Inflammatory macrophage (primary cell): ENCODE measurements at regions not wholly inside any gene's neighbourhood (a gene's known extent, or its start where the extent isn't known, plus 50 kb on each side); places are given as distances from the start of the nearest gene placed in this dataset.

Experiments used
- DNase-seq, 2 donors: peaks; one replicate each; pipeline ENCODE4 v3.0.0-alpha.2; 2020 to 2022

DNA sequence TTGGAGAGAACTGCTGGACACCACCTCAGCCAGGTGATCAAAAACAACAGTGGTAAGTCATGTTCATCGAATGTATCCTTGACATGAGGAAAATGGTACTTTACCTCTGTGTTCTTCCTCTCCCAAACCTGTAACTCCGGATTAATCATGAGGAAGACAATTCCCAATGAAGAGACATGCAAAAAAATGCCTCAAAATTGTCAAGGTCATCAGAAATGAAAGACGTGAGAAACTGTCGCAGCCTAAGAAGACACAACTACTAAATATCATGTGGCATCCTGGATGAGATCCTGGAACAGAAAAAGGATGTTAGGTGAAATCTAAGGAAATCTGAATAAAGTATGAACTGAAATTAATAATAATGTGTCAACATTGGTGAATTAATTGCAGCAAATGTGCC is 178.4 kb downstream of the LACC1 start:
- DNase-seq: no peak

DNA sequence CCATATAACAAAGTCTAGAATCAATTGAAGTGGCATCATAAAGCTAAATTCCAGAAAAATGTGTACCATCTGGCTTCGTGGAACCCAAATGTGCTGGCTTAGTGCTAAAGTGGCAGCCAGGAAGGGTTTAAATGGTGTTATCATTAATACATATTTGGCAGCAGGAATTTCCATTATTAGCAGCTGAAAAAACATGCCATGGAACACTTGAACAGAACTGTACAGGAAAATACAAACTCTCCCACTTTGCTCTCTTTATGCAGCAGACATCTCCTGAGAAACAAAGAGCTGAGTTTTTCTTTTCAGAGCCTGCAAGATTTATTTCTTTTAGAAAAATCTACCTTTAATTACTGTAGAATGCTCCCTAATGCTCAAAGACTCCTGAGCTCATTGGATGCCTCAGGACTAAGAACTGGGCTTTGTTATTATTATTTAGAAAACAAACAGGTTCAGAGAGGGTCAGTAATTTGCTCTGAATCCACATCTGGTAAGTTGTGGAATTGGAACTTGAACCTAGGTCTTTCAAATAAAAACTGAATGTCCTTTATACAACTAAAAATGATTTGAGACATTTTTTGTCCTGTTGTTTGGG is 179.0 kb downstream of the LACC1 start:
- no peak for DNase-seq

DNA sequence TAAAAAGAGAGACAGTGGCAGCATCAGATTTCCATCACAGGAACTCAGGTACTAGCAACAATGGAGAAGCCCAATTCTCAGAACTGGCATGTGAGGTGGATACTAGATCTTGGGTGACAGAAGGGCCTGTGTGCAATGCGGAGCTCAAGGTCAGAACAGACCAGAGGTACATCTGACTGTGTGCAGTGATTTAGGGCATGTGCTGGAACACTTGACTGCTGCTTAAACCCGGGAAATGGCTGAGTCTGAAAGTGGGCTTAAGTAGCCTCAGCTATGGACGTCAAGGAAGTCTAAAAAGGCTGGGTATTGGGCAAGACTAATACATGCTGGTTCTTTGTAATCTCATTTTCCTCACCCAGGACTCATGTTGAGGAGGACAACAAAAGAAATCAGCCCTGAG is 182.2 kb downstream of the LACC1 start:
- DNase-seq: no peak

DNA sequence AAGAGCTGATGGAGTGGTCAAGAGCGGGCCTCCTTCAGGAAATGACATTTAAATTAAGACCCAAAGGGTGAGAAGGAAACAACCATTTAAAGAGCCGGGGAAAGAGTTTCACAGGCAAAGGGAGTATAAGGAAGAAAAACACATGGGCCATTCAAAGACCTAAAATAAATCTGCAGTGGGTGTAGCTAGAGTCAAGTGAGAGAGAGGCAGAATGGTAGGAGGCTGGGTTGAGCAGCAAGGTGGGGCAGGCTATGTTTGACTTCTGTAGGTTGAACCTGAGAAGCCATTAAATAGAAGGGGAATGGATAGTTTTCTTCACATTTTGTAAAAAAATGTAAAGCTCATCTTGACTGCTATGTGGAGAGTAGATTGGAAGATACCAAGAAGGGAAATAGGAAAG is 183.8 kb downstream of the LACC1 start:
- DNase-seq: no peak

DNA sequence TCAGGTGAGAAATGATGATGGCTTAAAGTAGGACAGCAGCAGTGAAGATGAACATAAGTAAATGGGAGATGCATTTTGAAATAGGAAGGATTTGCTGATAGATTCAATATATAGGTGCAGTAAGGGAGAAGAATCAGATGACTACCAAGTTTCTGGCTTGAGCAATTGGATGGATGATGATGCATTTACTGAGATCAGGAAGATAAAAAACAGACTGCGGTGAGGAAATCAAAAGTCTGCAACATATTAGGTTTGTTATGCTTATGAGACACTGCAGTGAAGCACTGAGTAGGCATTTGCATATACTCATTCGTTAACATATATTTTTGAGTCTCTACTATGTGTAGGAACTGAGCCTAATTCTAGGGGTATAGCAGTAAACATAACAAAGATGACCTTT is 184.2 kb downstream of the LACC1 start:
- peak; percentile 5 to 10 for DNase-seq

DNA sequence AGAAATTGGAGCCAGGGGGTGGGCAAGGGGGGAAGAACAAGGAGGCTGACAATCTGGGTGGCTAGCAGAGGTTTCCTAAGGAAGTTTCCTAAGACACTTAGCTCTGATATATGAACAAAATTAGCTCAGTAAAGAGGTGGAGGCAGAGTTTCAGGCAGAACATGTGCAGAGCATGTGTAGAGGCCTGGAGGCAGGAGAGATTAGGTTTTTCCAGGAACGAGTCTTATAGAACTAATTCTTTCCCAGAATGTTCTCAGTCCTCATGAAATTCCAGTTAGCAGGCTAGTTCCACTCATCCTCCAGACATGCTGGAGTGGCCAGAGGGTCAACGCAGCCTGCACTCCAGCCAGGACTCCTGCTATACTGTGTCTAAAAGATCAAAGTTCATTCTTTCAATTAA is 184.7 kb downstream of the LACC1 start:
- DNase-seq: no peak

DNA sequence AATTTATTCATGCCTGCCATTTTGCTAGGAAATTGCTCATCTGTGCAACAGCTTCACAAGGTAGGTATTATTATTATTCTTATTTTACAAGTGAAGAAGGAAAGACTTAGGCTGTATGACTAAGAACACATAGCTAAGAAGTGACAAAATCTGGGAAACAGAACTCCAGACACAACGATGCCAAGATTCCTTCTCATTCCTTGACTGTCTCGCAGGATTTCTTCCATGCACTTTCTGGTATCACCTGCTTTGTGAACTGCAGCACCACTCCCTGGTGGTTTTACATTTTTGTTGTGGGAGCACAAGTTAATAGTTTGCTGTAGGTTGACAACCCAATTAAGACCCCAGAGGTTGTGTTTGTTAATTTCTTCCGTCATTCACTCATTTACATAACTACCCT is 188.5 kb downstream of the LACC1 start:
- no peak for DNase-seq

DNA sequence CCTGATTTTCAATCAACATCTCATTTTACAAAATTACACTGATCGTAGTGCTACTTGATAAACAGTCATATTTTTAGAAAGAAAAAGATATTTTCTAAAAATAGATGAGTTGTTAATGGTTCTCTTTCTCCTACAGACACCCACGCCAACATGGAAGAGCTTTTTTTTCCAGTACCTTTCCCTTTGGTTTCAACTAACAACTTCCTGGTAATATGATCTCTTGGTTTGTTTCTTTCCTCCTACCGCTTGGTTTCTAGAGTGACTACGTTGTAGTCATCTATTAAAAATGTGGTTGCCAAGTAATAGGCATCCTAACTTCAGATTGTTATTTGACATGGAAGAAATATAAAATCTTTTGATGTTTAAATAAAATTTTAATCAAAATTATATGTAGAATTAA is 189.0 kb downstream of the LACC1 start:
- DNase-seq: no peak

DNA sequence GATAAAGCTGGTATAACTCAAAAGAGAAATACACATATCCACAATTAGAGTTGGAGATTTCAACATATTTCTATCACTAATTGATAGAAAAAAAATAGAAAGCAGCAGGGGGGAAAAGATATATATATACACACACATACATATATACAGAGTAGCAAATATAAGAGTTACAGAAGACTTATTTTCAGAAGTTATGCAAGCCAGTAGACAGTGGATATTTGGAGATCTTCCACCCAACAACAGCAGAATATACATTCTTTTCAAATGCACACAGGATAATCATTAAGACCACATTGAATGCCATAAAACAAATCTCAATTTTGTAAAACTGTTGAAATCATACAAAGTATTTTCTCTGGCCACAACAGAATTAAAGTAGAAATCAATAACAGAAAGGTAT is 192.8 kb downstream of the LACC1 start:
- DNase-seq: no peak

DNA sequence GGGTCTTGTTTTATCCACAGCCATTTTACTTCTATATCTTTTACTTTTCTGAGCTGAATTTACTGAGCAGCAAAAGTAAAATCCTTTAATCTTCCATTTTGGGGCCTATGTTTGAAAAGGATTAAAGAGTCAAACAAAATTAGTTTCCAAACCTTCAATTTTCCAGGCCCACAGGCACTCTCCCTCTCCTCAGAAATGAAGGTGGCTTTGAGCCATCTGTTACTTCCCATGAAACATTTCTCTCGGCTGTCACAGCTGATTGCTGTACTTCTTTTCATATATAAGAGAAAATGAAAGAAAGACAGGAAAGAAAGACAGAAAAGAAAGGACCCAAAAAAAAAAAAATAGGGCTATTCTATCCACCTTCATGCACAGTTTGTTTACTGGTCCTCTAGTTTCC is 194.9 kb downstream of the LACC1 start:
- no peak for DNase-seq

DNA sequence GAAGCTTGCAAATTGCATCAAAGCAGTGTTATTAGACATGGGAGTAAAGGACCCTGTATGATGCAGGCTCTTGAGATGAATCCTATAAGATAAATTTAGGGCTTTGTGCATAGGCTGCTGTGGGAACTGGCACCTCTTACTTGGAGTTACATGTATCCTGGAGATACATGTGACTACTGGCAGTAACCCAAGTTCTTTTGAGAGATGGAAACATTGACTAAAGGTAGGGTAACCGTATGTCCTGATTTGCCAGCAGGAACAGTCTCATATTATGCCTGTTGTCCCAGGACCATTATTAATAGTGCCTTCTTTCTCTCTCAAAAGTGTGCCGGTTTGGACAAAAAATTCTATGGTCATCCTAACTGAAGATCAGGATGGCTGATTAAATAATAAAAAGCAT is 195.4 kb downstream of the LACC1 start:
- no peak for DNase-seq

DNA sequence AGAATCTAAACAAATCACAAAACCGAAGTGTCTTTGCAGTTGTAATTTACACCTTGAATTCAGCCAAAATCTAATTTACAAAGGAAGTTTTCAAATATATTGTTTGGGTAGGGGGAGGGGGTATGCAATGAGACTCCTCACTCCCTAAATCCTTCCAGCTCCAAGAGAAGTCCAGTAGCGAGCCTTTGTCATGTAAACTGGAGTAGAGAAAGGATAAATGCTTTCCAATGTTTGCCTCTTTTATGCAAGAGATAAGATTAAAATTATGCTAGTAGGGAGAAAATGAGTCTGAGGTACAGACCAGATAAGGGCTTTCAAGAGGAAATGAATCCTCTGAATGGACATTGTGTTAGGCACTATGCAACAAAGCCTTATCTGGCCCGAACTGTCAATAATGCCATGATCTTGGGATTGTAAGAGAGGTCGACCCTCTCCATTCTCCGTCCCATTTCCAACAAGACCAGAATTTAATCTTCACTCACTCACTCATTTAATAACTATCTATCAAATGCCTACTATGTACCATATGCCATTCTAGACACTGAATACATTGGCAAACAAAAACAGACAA is 199.2 kb downstream of the LACC1 start:
- no peak for DNase-seq

DNA sequence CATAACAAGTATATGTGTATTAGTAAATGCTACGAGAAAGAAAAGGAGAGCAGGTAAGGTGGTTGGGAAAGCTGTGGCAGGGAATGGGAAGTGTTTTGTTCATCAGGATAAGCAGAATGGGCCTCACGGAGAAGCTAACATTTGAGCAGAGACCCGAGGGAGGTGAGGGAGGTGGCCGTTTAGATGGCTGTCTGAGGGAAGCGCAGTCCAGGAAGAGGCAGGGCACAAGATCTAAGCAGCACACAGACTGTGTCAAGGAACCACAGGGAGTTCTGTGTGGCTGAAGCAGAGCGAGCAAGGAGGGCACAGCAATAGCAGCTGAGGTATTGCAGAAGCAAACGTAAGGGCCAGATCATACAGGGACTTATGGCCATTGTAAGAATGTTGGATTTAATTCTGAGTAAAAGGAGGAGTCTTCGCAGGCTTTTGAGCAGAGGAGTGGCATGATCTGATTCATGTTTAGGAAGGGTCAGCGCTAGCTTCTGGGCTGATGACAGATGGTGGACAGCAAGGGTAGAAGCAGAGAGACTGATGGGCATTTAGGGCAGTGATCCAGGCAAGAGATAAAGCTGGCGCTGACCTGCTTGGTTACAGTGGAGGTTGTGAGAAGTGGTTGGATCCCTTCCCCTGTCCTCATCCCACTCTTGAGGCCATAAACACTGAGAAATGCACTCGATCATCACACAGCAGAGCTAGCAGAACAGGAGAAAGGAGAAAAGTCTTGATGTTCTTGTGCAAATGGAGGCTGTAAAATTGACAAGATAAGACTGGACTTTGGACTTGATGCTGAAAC is 199.9 kb downstream of the LACC1 start:
- no peak for DNase-seq

DNA sequence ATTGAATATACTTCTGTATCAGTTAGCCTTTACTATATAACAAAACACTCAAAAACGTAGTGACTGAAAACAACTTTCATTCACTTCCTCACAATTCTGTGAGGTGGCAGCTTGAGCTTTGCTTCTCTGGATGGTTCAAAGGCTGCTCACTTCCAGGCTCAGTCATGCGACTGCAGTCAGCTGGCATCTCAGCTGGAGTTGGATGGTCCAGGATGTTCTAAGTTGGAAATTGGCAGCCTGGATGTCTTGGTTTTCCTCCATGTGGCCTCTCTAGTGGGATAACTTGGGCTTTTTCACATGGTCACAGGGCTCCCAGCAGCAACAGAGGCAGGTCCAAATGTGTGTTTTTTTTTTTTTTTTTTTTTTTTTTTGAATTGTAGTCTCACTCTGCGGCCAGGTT is 204.4 kb downstream of the LACC1 start:
- no peak for DNase-seq

DNA sequence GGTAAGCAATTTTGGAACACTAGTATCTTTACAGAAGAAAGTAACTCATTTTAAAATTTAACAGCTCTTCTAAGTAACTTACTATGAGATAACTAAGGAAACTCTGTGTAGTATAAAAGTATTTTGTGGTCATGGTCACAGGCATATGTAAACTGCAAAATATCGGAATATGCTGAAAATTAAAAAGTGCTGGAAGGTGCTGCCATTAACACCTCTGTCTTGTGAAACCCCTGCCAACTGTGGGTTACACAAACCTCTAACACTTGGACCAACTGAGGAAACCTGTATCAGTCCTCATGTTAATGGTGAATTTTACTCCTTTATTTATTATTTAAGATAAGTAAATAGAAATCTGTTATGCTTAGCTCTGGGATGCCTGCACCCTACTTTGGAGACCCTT is 206.7 kb downstream of the LACC1 start:
- DNase-seq: no peak

DNA sequence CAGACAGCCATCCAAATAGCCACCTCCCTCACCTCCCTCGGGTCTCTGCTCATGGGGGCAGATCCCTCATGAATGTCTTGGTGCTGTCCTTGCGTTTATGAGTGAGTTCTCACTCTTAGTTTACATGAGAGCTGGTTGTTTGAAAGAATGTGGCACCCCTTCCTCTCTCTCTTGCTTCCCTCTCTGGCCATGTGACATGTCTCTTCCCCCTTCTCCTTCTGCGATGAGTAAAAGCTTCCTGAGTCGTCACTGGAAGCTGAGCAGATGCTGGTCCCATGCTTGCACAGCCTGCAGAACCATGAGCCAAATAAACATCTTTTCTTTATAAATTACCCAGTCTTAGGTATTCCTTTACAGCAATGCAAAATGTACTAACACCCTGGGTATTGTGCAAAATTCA is 208.7 kb downstream of the LACC1 start:
- DNase-seq: peak in 1 of 2 donors; percentile 9

DNA sequence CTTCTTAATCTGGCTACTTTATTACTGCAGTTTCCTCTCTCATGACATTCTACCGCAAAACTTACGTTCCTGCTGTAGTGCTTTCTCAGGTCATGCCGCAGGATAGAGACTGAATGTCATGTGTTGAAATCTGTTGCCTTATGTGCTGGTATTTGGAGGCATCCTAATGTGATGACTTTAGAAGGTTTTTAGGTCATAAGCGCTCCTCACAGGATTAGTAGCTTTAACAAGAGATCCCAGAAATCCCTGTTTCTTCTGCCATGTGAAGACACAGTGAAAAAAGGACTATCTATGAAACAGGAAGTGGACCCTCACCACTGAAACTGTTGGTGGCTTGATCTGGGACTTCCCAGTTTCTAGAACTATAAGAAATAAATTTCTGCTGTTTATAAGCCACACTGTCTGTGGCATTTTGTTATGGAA is 209.3 kb downstream of the LACC1 start:
- DNase-seq: peak; percentile 11 to 33

DNA sequence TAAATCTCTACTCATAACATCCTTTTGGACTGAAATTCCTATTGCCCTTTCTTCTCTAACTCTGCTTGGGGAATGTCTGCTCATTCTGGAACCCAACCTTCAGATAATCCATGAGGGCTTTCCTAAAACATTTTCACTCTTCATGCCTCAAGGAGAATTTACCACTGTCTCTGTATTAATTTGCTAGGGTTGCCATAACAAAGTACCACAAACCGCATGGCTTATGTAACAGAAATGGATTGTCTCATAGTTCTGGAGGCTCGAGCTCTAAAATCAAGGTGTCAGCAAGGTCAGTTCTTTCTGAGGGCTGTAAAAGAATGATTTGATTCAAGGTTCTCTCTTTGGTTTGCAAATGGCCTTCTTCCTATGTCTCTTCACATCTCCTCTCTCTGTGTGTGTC is 209.7 kb downstream of the LACC1 start:
- DNase-seq: no peak

DNA sequence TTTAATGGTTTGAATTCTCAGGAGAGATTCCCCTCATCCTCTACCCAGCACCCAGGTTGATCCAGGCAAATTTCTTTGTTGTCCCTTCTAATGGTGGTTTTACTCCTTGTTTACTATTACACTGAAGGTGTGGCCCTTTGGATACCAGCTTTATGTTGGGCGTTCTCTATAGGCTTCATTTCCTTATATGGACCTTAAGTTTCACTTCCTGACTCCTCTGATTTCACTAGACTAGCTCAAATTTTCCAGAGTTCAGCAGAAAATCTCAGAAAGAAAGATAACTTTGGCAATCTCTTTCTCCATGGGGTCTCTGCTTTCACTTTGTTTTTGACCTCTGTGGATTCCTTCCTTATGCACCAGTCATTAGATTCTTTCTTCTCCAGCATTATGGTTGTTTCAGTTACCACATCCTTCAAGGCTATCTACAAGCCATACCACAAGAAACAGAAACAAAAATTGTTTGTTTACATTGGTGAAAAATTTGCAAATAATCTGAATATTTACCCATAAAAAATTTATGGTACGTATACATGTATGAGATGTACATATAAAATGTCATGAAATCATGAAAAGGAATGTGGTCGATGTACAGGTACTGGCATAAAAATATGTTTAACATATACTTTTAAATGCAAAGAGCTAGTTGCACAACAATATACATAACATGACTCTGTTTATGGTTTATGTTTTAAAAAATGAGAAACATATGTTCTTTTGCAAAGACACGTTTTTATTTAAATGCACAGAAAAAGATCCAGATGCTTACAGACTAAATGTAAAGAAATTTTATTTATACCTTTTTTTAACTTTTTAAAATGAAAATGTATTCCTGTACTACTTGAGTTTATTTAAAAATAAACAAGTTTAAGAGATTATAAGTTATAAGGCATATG is 212.6 kb downstream of the LACC1 start:
- DNase-seq: peak; percentile 21 to 42

DNA sequence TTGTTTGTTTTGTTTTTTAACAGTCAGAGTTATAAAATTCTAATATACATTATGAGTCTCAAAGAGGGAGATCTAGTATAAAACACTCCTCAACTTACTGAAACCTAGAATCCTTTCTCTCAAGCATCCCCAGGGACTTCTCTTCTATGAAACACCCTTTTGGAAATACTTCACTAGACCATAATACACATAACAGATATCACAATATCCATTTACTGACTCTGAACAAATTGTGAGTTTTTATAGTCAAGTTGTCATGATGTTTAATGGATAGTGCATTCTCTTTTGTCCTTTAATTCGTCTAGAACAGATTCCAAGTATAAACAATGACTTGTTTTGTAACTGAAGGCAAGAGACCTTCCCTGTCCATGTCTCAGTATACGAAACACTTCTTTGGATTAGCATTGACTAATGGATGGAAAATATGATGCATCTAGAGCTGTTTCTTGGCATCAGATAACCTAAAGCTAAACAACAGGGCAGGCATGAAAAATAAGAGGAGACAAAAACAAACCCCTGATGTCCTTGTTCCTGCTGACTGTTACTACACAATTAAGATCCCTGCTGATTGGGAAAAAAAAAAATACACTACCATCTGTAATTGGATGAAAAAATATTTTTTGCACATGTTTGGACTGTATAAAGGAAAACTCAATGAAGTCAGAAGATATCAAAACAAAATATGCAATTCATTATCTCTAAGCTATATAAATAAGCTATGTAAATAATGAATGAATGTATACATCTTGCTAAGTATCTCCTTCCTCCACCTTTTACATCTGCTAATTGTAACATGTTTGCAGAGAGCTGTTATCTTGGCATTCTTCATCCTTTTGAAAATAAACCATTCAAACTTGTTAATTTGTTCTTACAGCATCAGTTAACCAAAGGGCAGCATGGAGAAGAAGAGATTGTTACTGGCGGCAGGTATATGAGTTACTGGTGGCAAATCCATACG is 214.2 kb downstream of the LACC1 start:
- no peak for DNase-seq

DNA sequence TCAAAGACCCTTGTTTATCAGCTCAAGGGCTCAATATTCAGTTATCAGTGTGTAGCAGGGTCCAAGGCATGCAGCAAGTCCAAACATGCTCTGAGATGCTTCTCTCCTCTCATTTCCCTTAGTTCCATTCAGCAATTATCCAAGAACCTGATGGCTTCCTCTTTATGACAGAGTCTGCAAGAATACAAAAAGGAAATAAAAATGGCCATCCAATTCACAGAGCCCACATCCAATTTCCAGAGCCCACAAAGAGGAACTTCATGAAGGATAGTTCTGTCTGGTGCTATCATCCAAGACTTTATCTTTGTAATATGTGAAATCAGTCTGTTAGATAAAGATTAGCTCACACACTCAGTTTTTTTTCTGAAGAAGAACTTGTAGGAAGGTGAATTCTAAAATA is 217.2 kb downstream of the LACC1 start:
- peak; percentile 68 to 80 for DNase-seq

DNA sequence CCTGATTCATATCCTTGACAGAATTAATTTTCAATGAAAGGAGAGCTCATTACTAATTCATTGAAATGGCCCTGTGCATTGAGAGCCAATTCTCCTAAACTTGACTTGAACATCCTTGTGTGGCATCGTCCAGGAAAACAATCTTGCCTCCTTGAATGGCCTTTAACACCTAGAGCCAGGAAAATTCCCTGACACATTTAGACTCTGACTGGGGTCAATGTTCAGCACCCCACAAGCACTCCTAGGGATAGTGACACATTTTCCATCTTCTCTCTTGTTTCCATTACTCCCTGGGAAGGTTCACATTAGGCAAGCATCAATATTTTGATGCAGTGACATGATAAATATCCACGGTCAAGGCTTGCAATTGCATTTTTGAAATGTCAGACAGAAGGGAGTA is 218.9 kb downstream of the LACC1 start:
- DNase-seq: no peak
